Breast epithelium (tissue), 3 donors: ENCODE measurements at regions not wholly inside any gene's neighbourhood (a gene's known extent, or its start where the extent isn't known, plus 50 kb on each side); places are given as distances from the start of the nearest gene placed in this dataset.

Experiments
- CTCF ChIP-seq, 3 donors: fragments of 450-650 bp; IDR thresholded peaks; one replicate each; pipeline ENCODE4 v1.5.1; 2016 to 2017; ENCODE audit warnings: antibody characterized with exemption in 3 of 3, mild to moderate bottlenecking in 3 of 3, moderate library complexity in 3 of 3
- POLR2A ChIP-seq: fragments of 450-650 bp; IDR thresholded peaks from one replicate; pipeline ENCODE4 v1.6.1; 2016; ENCODE audit warnings: antibody characterized with exemption, mild to moderate bottlenecking, moderate library complexity
- POLR2AphosphoS5 ChIP-seq, 3 donors: sonication (generic); formaldehyde crosslinking; IDR thresholded peaks; one replicate each; pipeline ENCODE4 v1.6.1; 2017; ENCODE audit warnings: antibody characterized with exemption in 3 of 3

- TF ChIP-seq POLR2A = no peak
- no peak for TF ChIP-seq CTCF (IDR thresholded peaks at IDR 0.05)
- TF ChIP-seq POLR2AphosphoS5 (IDR thresholded peaks at IDR 0.05) = no peak
These were observed 644.8 kb downstream of the HACE1 start for GRCh38 chr6:104214901-104215300.
